ENCODE measurements at regions not wholly inside any gene's neighbourhood (a gene's known extent, or its start where the extent isn't known, plus 50 kb on each side); places are given as distances from the start of the nearest gene placed in this dataset.

DNA sequence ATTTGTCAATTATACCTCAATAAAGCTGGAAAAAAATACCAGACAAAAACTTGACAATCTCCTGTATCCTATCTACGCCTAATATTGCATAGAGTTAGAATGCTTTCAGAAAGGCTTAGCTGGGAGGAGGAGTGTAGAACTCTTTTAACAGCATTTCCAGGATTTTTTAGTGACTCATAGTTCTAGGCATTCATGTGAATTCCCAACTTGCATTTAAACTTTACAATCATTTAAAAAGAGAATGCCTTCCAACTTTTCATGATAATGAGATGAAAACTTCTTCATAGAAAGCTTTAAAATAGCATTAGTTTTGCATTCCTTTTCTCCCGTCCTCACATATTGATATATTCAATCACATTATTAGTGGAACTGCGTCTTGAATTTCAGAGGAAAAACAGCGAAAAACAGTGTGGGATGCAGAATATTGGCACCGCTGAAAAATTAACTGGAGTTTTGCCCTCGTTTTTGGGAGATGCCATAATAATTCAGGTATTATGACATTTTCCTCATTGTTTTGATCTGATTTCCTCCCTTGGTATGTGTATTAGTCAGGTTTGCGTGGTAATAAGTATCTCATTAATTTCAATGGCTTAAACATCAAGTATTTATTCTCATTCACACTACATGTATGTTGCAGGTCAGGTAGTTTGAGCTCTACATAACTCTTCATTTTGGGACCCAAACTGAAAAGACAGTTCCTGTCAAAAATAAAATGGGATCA is 293.2 kb upstream of the FIGN start:
- DNase-seq (ENCODE audit: extremely low read depth, insufficient read length): no peak
- TF ChIP-seq CTCF (IDR thresholded peaks at IDR 0.05; ENCODE audit: insufficient read depth, low read length, poor library complexity, severe bottlenecking): no peak
- H3K4me3 ChIP-seq (replicated peaks; ENCODE audit: low read depth, low read length): no peak overlapping the region
- H3K36me3 ChIP-seq (ENCODE audit: control insufficient read depth, insufficient read depth, low read length): no peaks in the 10 kb centered on the region
- H3K27me3 ChIP-seq (replicated peaks; ENCODE audit: control insufficient read depth, insufficient read depth, low read length): no peaks in the 10 kb centered on the region

DNA sequence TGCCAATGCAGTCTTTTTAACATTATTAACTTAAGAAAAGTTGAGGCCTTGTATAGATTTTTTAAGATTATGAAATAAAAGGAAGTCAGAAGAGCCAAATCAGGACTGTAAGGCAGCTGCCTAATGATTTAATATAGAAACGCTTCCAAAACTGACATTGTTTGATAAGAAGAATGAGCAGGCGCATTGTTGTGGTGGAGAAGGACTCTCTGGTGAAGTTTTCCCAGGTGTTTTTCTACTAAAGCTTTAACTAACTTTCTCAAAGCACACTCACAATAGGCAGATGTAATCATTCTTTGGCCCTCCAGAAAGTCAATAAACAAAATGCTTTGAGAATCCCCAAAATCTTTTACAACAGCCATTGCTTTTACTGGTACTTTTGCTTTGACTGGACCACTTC is 288.6 kb upstream of the FIGN start:
- Histone ChIP-seq H3K36me3 (ENCODE audit: control insufficient read depth, insufficient read depth, low read length) (no peaks in the 10 kb centered on the region), H3K27me3 (replicated peaks; ENCODE audit: control insufficient read depth, insufficient read depth, low read length) (no peaks in the 10 kb centered on the region), H3K4me3 (replicated peaks; ENCODE audit: low read depth, low read length) (no peak overlapping the region)
- no peak for TF ChIP-seq CTCF (IDR thresholded peaks at IDR 0.05; ENCODE audit: insufficient read depth, low read length, poor library complexity, severe bottlenecking)
- no peak for DNase-seq (ENCODE audit: extremely low read depth, insufficient read length)

GRCh38 chr2:164023896-164024295 is 288.1 kb upstream of the FIGN start:
- no peak for TF ChIP-seq CTCF (IDR thresholded peaks at IDR 0.05; ENCODE audit: insufficient read depth, low read length, poor library complexity, severe bottlenecking)

GRCh38 chr2:164015328-164016123 is 279.7 kb upstream of the FIGN start:
- H3K36me3 ChIP-seq (ENCODE audit: control insufficient read depth, insufficient read depth, low read length): no peaks in the 10 kb centered on the region
- no peaks in the 10 kb centered on the region for H3K27me3 ChIP-seq (replicated peaks; ENCODE audit: control insufficient read depth, insufficient read depth, low read length)
- no peak overlapping the region for H3K4me3 ChIP-seq (replicated peaks; ENCODE audit: low read depth, low read length)
- DNase-seq (ENCODE audit: extremely low read depth, insufficient read length): peak; percentile 68
- no peak for TF ChIP-seq CTCF (IDR thresholded peaks at IDR 0.05; ENCODE audit: insufficient read depth, low read length, poor library complexity, severe bottlenecking)

More at GRCh38 chr2:164023896-164024295, 288.1 kb upstream of the FIGN start:
- Histone ChIP-seq H3K27me3 (replicated peaks; ENCODE audit: control insufficient read depth, insufficient read depth, low read length) (no peaks in the 10 kb centered on the region), H3K36me3 (ENCODE audit: control insufficient read depth, insufficient read depth, low read length) (no peaks in the 10 kb centered on the region), H3K4me3 (replicated peaks; ENCODE audit: low read depth, low read length) (no peak overlapping the region)
- no peak for DNase-seq (ENCODE audit: extremely low read depth, insufficient read length)

DNA sequence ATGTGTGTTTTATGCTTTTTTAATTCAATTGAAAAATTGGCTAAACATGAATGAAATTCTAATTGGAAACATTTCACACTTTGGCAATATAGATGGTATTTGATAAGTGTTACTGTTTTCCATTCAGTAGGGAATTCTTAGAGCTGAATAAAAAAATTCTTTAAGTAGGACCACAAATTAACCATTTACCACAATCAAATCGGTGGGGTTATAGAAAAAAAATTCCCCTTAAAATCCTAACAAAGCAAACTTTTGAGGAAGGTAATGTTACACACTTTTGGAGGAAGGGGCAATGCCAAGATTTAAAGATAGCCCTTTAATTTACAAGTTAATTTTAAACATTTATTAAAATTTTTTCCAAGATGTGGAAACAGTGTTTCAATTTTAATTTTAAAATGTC is 279.0 kb upstream of the FIGN start:
- Histone ChIP-seq H3K36me3 (ENCODE audit: control insufficient read depth, insufficient read depth, low read length) (no peaks in the 10 kb centered on the region), H3K4me3 (replicated peaks; ENCODE audit: low read depth, low read length) (no peak overlapping the region), H3K27me3 (replicated peaks; ENCODE audit: control insufficient read depth, insufficient read depth, low read length) (no peaks in the 10 kb centered on the region)
- DNase-seq (ENCODE audit: extremely low read depth, insufficient read length): no peak
- no peak for TF ChIP-seq CTCF (IDR thresholded peaks at IDR 0.05; ENCODE audit: insufficient read depth, low read length, poor library complexity, severe bottlenecking)

All from GM06990 (cell line).